ENCODE measurements at regions not wholly inside any gene's neighbourhood (a gene's known extent, or its start where the extent isn't known, plus 50 kb on each side); places are given as distances from the start of the nearest gene placed in this dataset.

DNA sequence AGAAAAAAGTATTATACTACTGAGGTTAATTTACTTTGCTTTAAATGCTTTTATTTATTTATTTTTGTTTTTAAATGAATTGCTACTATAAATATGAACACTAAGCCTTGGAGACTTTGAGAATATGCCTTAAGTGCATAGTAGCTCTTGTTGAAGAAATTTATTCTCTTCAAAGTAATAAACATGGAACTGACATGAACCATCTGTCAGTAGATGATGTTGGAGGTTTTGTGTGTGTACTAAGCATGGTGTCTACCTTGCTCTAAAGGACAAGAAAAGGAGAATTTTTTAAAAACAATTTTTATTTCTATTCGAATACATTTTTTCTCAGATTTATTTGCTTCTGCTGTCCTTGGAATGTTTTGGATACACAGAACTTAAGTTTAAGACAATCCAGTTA, 81.1 kb upstream of the PDZRN3 start:
- TF ChIP-seq, protein P1, sequence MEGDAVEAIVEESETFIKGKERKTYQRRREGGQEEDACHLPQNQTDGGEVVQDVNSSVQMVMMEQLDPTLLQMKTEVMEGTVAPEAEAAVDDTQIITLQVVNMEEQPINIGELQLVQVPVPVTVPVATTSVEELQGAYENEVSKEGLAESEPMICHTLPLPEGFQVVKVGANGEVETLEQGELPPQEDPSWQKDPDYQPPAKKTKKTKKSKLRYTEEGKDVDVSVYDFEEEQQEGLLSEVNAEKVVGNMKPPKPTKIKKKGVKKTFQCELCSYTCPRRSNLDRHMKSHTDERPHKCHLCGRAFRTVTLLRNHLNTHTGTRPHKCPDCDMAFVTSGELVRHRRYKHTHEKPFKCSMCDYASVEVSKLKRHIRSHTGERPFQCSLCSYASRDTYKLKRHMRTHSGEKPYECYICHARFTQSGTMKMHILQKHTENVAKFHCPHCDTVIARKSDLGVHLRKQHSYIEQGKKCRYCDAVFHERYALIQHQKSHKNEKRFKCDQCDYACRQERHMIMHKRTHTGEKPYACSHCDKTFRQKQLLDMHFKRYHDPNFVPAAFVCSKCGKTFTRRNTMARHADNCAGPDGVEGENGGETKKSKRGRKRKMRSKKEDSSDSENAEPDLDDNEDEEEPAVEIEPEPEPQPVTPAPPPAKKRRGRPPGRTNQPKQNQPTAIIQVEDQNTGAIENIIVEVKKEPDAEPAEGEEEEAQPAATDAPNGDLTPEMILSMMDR (IDR thresholded peaks at IDR 0.05), result no peak
- intact Hi-C loops (cut with micrococcal nuclease), result no loop called here

DNA sequence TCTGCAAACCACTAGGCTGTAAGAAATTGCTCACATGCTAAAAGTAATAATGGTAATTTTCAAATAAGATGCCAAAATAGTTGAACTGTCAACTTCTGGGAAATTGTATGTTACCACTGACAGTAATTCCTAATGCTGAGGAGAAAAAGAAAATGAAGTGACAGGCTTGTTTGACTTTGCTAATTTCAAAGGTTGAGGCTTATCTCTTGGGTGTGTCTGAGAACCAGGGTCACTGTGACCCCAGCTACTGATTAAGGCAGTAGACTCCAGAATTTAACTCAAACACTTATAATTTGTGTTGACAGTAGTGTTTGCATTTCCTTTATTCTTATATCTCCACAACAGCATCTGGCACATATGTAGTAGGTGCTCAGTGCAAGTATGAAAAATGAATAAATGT, 74.6 kb upstream of the PDZRN3 start:
- TF ChIP-seq, protein P1 (IDR thresholded peaks at IDR 0.05), result no peak
- Histone ChIP-seq H3K9me3 (replicated peaks in 1 of 2; ENCODE audit: control insufficient read depth in 1 of 2, insufficient read depth in 1 of 2, low read length in 2 of 2) (no peaks in the 10 kb centered on the region), H2AFZ (ENCODE audit: insufficient read depth, low read depth, low read length, poor library complexity, severe bottlenecking) (no peak overlapping the region), H4K20me1 (ENCODE audit: insufficient read depth, low read length) (no peaks in the 10 kb centered on the region), H3K27ac (ENCODE audit: low read depth in 1 of 2, low read length in 2 of 2) (no peak overlapping the region), H3K36me3 (replicated peaks in 1 of 2; ENCODE audit: control insufficient read depth in 1 of 2, insufficient read depth in 2 of 2, low read length in 2 of 2) (no peaks in the 10 kb centered on the region), H3K4me2 (replicated peaks; ENCODE audit: extremely low read depth, low read length, poor library complexity, severe bottlenecking) (no peak overlapping the region), H3K4me3 (replicated peaks in 1 of 3; ENCODE audit: low read depth in 2 of 3, low read length in 3 of 3) (no peak overlapping the region), H3K4me1 (ENCODE audit: control insufficient read depth in 1 of 2, insufficient read depth in 2 of 2, low read length in 2 of 2) (no peaks in the 10 kb centered on the region), H3K79me2 (ENCODE audit: insufficient read depth, low read length) (no peaks in the 10 kb centered on the region), H3K9ac (ENCODE audit: insufficient read depth, low read length, poor library complexity, severe bottlenecking) (no peak overlapping the region), H3K27me3 (ENCODE audit: control insufficient read depth in 2 of 2, insufficient read depth in 2 of 2, low read length in 2 of 2) (no peaks in the 10 kb centered on the region)
- Mint-ChIP-seq H3K27me3 (ENCODE audit: low read depth in 3 of 3) (no peaks in the 10 kb centered on the region), H3K27ac (no peak overlapping the region), H3K4me3 (no peak overlapping the region), H3K9me3 (no peaks in the 10 kb centered on the region), H3K36me3 (no peaks in the 10 kb centered on the region), H3K4me1 (no peaks in the 10 kb centered on the region)
- intact Hi-C loops (cut with micrococcal nuclease), result no loop called here
- DNase-seq, result no peak

More for the DNA sequence above, 81.1 kb upstream of the PDZRN3 start:
- Mint-ChIP-seq H3K4me1 (no peaks in the 10 kb centered on the region), H3K4me3 (no peak overlapping the region), H3K9me3 (peaks cover 0 to 3% (median 0%) of the 10 kb centered on the region in 7 donors), H3K36me3 (no peaks in the 10 kb centered on the region), H3K27me3 (ENCODE audit: low read depth in 3 of 3) (no peaks in the 10 kb centered on the region), H3K27ac (no peak overlapping the region)
- no peak overlapping the region for H3K9ac ChIP-seq (ENCODE audit: insufficient read depth, low read length, poor library complexity, severe bottlenecking)
- no CpG with 5 or more reads among the region's 1 CpG for WGBS (ENCODE audit: insufficient coverage)
- H3K4me3 ChIP-seq (replicated peaks in 1 of 3; ENCODE audit: low read depth in 2 of 3, low read length in 3 of 3), result no peak overlapping the region
- no peaks in the 10 kb centered on the region for H3K36me3 ChIP-seq (replicated peaks in 1 of 2; ENCODE audit: control insufficient read depth in 1 of 2, insufficient read depth in 2 of 2, low read length in 2 of 2)
- no peaks in the 10 kb centered on the region for H4K20me1 ChIP-seq (ENCODE audit: insufficient read depth, low read length)
- H3K27me3 ChIP-seq (ENCODE audit: control insufficient read depth in 2 of 2, insufficient read depth in 2 of 2, low read length in 2 of 2), result no peaks in the 10 kb centered on the region
- no peak overlapping the region for H3K4me2 ChIP-seq (replicated peaks; ENCODE audit: extremely low read depth, low read length, poor library complexity, severe bottlenecking)
- H3K4me1 ChIP-seq (ENCODE audit: control insufficient read depth in 1 of 2, insufficient read depth in 2 of 2, low read length in 2 of 2), result no peaks in the 10 kb centered on the region
- no peak for DNase-seq
- no peaks in the 10 kb centered on the region for H3K9me3 ChIP-seq (replicated peaks in 1 of 2; ENCODE audit: control insufficient read depth in 1 of 2, insufficient read depth in 1 of 2, low read length in 2 of 2)
- H3K27ac ChIP-seq (ENCODE audit: low read depth in 1 of 2, low read length in 2 of 2), result no peak overlapping the region
- H2AFZ ChIP-seq (ENCODE audit: insufficient read depth, low read depth, low read length, poor library complexity, severe bottlenecking), result no peak overlapping the region
- no peaks in the 10 kb centered on the region for H3K79me2 ChIP-seq (ENCODE audit: insufficient read depth, low read length)

Measured in CD14-positive monocyte (primary cell).